ENCODE measurements at regions not wholly inside any gene's neighbourhood (a gene's known extent, or its start where the extent isn't known, plus 50 kb on each side); places are given as distances from the start of the nearest gene placed in this dataset.

DNA sequence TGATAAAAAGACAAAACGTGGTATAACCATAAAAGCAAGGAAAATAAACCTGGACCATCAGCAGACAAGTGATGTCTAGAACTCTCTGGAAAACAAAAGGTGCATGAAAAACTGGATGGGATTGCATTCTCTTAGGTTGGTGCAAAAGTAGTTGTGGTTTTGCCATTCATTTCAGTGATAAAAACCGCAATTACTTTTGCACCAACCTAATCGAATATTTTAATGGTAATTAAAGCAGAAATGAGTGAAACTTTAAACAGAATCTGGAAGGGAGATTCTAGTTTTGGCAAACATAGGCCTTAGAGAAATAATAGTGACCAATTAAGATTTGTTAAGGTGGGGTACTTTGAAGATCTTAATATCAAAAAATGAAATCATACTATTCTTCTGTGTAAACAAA lies 800.8 kb upstream of the GYPC start:
- no peak overlapping the region for H3K4me3 ChIP-seq (replicated peaks in 1 of 4; ENCODE audit: control extremely low read depth in 1 of 4, insufficient read depth in 1 of 4, low read depth in 3 of 4, low read length in 4 of 4)
- no peaks in the 10 kb centered on the region for H3K27me3 ChIP-seq (ENCODE audit: control insufficient read depth, insufficient read depth, low read length)
- H3K9me3 ChIP-seq (ENCODE audit: control insufficient read depth, insufficient read depth, low read depth, low read length) = no peaks in the 10 kb centered on the region
- no peak overlapping the region for H3K4me2 ChIP-seq (ENCODE audit: extremely low read depth, insufficient read depth, low read length)
- no peak overlapping the region for H2AFZ ChIP-seq (ENCODE audit: low read length)
- H3K9ac ChIP-seq (ENCODE audit: insufficient read depth, low read length) = no peak overlapping the region
- no peaks in the 10 kb centered on the region for H3K79me2 ChIP-seq (ENCODE audit: control insufficient read depth, insufficient read depth, low read length)
- no peaks in the 10 kb centered on the region for H3K4me1 ChIP-seq (ENCODE audit: control insufficient read depth, extremely low read depth, insufficient read depth, low read length)
- H4K20me1 ChIP-seq (ENCODE audit: control insufficient read depth, extremely low read depth, insufficient read depth, low read length) = no peaks in the 10 kb centered on the region
- no peak for TF ChIP-seq EZH2 (IDR thresholded peaks at IDR 0.05; ENCODE audit: low read length, missing control alignments)
- TF ChIP-seq, protein P1, sequence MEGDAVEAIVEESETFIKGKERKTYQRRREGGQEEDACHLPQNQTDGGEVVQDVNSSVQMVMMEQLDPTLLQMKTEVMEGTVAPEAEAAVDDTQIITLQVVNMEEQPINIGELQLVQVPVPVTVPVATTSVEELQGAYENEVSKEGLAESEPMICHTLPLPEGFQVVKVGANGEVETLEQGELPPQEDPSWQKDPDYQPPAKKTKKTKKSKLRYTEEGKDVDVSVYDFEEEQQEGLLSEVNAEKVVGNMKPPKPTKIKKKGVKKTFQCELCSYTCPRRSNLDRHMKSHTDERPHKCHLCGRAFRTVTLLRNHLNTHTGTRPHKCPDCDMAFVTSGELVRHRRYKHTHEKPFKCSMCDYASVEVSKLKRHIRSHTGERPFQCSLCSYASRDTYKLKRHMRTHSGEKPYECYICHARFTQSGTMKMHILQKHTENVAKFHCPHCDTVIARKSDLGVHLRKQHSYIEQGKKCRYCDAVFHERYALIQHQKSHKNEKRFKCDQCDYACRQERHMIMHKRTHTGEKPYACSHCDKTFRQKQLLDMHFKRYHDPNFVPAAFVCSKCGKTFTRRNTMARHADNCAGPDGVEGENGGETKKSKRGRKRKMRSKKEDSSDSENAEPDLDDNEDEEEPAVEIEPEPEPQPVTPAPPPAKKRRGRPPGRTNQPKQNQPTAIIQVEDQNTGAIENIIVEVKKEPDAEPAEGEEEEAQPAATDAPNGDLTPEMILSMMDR (conservative IDR thresholded peaks at IDR 0.05 in 1 of 2, IDR thresholded peaks at IDR 0.05 in 1 of 2; ENCODE audit: low read depth in 1 of 2, low read length in 2 of 2) = no peak
- H3K36me3 ChIP-seq (ENCODE audit: control insufficient read depth, insufficient read depth, low read length) = no peaks in the 10 kb centered on the region
- no peak overlapping the region for H3K27ac ChIP-seq (ENCODE audit: insufficient read depth, low read length)
- no peak for DNase-seq (ENCODE audit: low read depth in 2 of 2)

DNA sequence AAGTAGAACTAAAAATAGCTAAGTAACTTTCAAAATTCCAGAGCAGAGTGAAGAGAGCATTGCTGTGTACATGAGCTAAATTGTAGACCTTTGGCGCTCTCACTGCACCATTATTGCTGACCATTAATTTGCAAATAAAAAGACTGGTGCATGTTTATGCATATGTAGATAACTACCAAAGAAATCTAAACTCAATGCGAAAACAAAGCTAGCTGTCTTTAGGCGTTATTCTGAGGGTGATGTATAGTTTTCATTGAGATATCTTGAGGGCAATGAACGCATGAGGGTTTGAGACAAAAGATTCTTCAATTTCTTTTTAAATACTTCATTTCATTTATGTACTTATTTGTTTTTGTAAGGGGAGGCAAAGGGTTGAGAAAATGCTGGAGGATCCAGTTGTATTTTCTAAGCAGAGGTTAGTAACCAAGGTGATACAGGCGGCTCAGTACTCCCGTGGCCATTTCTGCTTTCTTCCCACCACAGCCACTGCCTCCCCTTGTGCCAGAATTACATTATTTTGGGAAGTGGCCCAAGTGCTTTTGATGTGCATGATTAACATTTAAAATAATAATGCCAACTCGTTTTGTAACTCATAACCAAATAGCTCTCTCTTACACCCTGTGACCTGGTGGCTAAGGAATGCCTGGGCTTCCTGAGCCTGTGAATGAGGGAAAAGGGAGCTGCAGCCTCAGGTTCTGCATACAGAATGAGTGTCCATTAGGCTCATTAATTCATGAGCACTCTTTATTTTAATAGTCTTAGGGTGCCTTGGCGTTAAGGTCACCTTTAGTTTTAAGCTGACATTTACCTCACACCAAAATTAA lies 797.8 kb upstream of the GYPC start:
- no peak overlapping the region for H3K27ac ChIP-seq (ENCODE audit: insufficient read depth, low read length)
- no peak overlapping the region for H2AFZ ChIP-seq (ENCODE audit: low read length)
- H3K27me3 ChIP-seq (ENCODE audit: control insufficient read depth, insufficient read depth, low read length) = no peaks in the 10 kb centered on the region
- H3K36me3 ChIP-seq (ENCODE audit: control insufficient read depth, insufficient read depth, low read length) = no peaks in the 10 kb centered on the region
- H3K4me1 ChIP-seq (ENCODE audit: control insufficient read depth, extremely low read depth, insufficient read depth, low read length) = no peaks in the 10 kb centered on the region
- H3K9me3 ChIP-seq (ENCODE audit: control insufficient read depth, insufficient read depth, low read depth, low read length) = no peaks in the 10 kb centered on the region
- no peak overlapping the region for H3K4me2 ChIP-seq (ENCODE audit: extremely low read depth, insufficient read depth, low read length)
- no peak overlapping the region for H3K9ac ChIP-seq (ENCODE audit: insufficient read depth, low read length)
- no peaks in the 10 kb centered on the region for H4K20me1 ChIP-seq (ENCODE audit: control insufficient read depth, extremely low read depth, insufficient read depth, low read length)
- TF ChIP-seq EZH2 (IDR thresholded peaks at IDR 0.05; ENCODE audit: low read length, missing control alignments) = no peak
- no peak for DNase-seq (ENCODE audit: low read depth in 2 of 2)
- H3K4me3 ChIP-seq (replicated peaks in 1 of 4; ENCODE audit: control extremely low read depth in 1 of 4, insufficient read depth in 1 of 4, low read depth in 3 of 4, low read length in 4 of 4) = no peak overlapping the region
- H3K79me2 ChIP-seq (ENCODE audit: control insufficient read depth, insufficient read depth, low read length) = no peaks in the 10 kb centered on the region

DNA sequence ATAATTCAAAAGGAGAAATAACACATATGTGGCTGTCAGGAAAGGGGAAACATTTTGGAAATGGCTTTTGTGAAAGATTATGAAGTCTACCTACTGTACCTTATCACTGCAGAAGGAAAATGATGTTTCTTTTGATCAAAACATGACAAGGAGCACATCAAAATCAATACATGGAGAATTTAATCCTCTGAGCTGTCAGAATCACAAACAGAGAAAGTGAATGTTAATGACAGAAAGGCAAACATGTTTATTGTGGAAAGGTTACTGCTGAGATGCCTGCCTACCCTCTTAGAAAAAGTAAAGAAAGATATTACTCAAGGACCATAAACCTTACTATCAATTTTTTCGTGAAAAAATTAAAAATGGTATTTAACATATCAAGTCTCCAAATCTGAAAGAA lies 794.5 kb upstream of the GYPC start:
- H2AFZ ChIP-seq (ENCODE audit: low read length) = no peak overlapping the region
- no peaks in the 10 kb centered on the region for H4K20me1 ChIP-seq (ENCODE audit: control insufficient read depth, extremely low read depth, insufficient read depth, low read length)
- H3K36me3 ChIP-seq (ENCODE audit: control insufficient read depth, insufficient read depth, low read length) = no peaks in the 10 kb centered on the region
- H3K9me3 ChIP-seq (ENCODE audit: control insufficient read depth, insufficient read depth, low read depth, low read length) = no peaks in the 10 kb centered on the region
- H3K27me3 ChIP-seq (ENCODE audit: control insufficient read depth, insufficient read depth, low read length) = no peaks in the 10 kb centered on the region
- no peak for DNase-seq (ENCODE audit: low read depth in 2 of 2)
- no peak overlapping the region for H3K27ac ChIP-seq (ENCODE audit: insufficient read depth, low read length)
- H3K4me1 ChIP-seq (ENCODE audit: control insufficient read depth, extremely low read depth, insufficient read depth, low read length) = no peaks in the 10 kb centered on the region
- no peak overlapping the region for H3K4me3 ChIP-seq (replicated peaks in 1 of 4; ENCODE audit: control extremely low read depth in 1 of 4, insufficient read depth in 1 of 4, low read depth in 3 of 4, low read length in 4 of 4)
- TF ChIP-seq EZH2 (IDR thresholded peaks at IDR 0.05; ENCODE audit: low read length, missing control alignments) = no peak
- TF ChIP-seq, protein P1 (conservative IDR thresholded peaks at IDR 0.05 in 1 of 2, IDR thresholded peaks at IDR 0.05 in 1 of 2; ENCODE audit: low read depth in 1 of 2, low read length in 2 of 2) = no peak
- no peak overlapping the region for H3K9ac ChIP-seq (ENCODE audit: insufficient read depth, low read length)
- no peaks in the 10 kb centered on the region for H3K79me2 ChIP-seq (ENCODE audit: control insufficient read depth, insufficient read depth, low read length)
- H3K4me2 ChIP-seq (ENCODE audit: extremely low read depth, insufficient read depth, low read length) = no peak overlapping the region

All from fibroblast of lung (primary cell).